SK-N-MC (cell line): ENCODE measurements at regions not wholly inside any gene's neighbourhood (a gene's known extent, or its start where the extent isn't known, plus 50 kb on each side); places are given as distances from the start of the nearest gene placed in this dataset.

Experiments
- EZH2 ChIP-seq: fragments of 200-600 bp; sonication (generic); IDR thresholded peaks from one replicate; pipeline ENCODE4 v1.6.1; 2017; ENCODE audit warnings: antibody characterized with exemption
- FOXP2 ChIP-seq: optimal IDR thresholded peaks from 2 replicates; pipeline ENCODE3; 2011; ENCODE audit warnings: mild to moderate bottlenecking, moderate library complexity; ENCODE audit not compliant: insufficient read depth; ENCODE audit errors: extremely low read length, control extremely low read depth
- POLR2AphosphoS5 ChIP-seq: IDR thresholded peaks from 2 replicates; pipeline ENCODE4 v1.6.1; 2012; ENCODE audit warnings: mild to moderate bottlenecking, low read depth, low read length, borderline replicate concordance

DNA sequence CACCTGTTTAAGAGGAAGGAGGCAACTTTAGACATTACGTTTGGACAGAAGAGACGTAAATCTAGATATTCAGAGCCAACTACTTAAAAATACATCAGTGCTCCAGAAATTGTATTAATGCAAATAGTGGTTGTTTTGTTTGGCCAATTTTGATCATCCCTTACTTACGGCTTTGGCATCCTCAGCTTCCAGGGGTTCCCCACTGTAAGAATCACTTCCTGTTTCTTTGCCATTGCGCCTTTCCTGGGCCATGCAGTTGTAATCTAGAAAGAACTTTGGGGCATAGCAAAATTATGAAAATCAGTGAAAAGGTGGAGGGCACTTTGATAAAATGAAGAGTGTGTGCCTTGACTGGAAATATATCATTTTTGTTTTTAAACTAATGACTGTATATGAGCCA is 537.2 kb upstream of the TLE4 start:
- no peak for TF ChIP-seq EZH2
- no peak for TF ChIP-seq POLR2AphosphoS5
- TF ChIP-seq FOXP2 = no peak
